GM12874 (cell line): ENCODE measurements at regions not wholly inside any gene's neighbourhood (a gene's known extent, or its start where the extent isn't known, plus 50 kb on each side); places are given as distances from the start of the nearest gene placed in this dataset.

Experiments
- CTCF ChIP-seq: IDR thresholded peaks from 2 replicates; pipeline ENCODE4 v1.5.1; 2011; ENCODE audit warnings: low read depth, mild to moderate bottlenecking, control low read depth, low read length, moderate library complexity; ENCODE audit not compliant: insufficient read depth

GRCh38 chr2:19838616-19839015, 63.2 kb downstream of the TTC32 start:
- TF ChIP-seq CTCF: no peak

DNA sequence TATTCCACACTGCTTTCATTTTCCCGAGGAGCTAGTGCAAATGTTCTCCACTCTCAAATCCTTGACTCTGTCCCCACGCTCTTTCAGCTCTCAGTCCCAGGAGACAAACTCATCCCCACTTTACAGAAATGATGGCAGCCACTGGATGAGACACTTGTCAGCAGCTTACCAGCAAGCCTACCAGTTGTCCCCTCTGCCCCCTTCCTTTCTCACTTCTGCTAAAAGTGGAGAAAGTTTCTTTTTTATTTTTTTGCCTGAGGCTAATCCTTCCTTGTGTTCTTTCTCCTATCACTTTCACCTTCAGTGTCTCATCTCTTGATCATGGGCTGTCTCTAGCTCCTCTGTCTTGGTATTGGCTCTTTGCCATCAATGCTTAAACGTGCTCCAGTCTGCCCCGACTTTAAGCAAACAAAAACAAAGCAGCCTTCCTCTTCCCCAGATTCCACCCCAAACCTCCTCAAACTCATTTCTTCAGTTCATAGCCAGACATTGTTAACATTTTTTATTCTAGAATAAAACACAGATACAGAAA, 64.5 kb downstream of the TTC32 start:
- no peak for TF ChIP-seq CTCF

DNA sequence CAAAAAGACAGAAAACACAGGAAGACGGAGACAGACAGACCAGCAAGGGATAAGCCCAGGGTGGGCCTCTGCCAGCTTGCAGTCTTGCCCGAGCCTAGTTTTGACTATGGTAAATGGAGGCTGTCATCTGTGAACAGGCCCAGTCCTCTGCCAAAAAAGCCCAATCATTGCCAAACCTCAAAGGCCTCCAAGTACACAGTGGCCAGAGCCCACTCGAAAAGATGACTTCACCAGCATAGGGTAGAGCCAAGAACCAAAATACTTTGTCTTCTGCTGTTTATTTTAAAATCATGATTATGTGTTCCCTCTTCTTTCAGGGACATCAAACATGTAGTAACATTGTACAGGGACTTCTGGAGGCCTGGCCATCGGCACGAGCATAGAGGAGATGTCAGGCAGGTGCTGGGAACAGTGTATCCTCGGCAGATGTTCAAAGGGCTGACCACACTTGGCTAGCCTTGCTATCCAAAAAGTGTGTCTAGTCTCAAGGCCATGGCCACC, 66.0 kb downstream of the TTC32 start:
- no peak for TF ChIP-seq CTCF

- no peak for TF ChIP-seq CTCF
These were observed 67.8 kb downstream of the TTC32 start for GRCh38 chr2:19833978-19834377.

DNA sequence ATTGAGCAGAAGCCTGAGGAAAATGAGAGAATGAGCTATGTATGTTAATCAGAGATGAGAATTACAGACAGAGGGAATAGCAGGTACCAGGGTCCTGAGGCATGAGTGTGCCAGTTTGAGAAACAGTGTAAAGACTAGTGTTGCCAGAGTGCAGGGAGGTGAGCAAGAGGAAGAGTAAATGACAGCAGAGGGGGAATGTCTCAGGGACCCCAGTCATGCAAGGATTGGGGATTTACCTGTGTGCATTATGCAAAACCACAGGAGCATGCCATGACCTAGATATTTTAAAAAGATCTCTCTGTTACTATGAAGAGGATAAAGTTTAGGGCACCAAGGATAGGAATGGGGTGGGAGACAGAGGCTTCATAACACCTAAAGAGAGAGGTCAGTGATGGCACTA, 72.1 kb downstream of the TTC32 start:
- TF ChIP-seq CTCF: no peak

DNA sequence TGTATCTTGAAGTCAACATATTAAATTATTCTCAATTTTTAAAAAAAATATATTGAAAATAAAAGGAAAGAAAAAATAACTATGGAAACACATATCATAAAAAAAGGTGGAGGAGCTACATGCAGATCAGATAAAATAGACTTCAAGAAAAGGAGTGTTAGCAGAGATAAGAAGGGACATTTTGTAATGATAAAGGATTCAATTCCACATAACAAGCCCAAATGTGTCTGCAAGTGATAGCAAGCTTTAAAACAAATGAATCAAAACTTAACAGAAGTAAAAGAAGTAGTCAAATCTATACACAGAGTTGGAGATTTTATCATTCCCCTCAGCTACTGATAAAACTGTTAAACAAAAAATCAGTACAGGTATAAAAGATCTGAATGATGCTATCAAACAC, 74.9 kb downstream of the TTC32 start:
- no peak for TF ChIP-seq CTCF

GRCh38 chr2:19823507-19823906, 78.3 kb downstream of the TTC32 start:
- TF ChIP-seq CTCF: no peak
